ENCODE measurements at regions not wholly inside any gene's neighbourhood (a gene's known extent, or its start where the extent isn't known, plus 50 kb on each side); places are given as distances from the start of the nearest gene placed in this dataset.
A peak's percentile ranks its signal among the peaks of the same experiment; 100 is the strongest.
"Not testable (repeated sequence)": the region's sequence is repeated elsewhere in the genome, so short reads cannot be mapped to it uniquely, and the experiment has no call there.

- no peak overlapping the region for H3K4me3 ChIP-seq (ENCODE audit: control insufficient read depth, low read depth, low read length)
- TF ChIP-seq, protein P1, sequence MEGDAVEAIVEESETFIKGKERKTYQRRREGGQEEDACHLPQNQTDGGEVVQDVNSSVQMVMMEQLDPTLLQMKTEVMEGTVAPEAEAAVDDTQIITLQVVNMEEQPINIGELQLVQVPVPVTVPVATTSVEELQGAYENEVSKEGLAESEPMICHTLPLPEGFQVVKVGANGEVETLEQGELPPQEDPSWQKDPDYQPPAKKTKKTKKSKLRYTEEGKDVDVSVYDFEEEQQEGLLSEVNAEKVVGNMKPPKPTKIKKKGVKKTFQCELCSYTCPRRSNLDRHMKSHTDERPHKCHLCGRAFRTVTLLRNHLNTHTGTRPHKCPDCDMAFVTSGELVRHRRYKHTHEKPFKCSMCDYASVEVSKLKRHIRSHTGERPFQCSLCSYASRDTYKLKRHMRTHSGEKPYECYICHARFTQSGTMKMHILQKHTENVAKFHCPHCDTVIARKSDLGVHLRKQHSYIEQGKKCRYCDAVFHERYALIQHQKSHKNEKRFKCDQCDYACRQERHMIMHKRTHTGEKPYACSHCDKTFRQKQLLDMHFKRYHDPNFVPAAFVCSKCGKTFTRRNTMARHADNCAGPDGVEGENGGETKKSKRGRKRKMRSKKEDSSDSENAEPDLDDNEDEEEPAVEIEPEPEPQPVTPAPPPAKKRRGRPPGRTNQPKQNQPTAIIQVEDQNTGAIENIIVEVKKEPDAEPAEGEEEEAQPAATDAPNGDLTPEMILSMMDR (IDR thresholded peaks at IDR 0.05; ENCODE audit: control insufficient read depth, insufficient read depth, low read depth, low read length, missing control alignments), result no peak
- peak; percentile 59 for DNase-seq (ENCODE audit: low read depth)
Measured at GRCh38 chr10:44280226-44281014, 104.5 kb downstream of the CXCL12 start.

DNA sequence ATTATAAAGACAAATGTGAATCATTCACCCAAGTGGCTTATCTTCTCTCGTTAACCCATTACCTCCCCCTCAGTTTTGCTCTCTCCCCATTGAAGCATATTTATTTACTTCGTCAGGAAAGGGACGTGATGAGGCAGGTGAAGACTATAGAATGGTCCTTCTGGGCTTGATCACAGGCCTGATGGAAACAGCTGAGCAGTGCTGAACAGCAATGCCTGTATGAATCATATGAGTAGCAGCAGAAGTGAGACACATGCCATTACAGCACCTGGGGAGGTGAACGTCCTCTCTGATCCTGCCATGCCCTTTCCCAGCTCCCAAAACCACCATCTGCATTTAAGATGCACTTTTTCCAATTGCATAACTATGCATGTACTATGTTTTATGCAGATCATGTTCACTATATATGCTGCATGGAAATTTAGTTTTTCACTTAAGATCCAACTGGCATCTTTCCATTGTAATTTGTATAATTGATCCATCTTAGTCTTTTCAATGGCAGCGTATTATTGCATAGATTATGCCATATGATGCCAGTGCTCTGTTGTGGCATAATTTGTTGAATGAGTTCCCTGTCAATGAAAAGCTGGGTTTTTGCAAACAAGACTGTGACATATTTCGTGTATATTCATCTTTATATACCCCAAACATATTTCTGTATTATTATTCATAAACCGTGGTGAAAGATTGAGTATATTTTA is 105.3 kb downstream of the CXCL12 start:
- H3K4me3 ChIP-seq (ENCODE audit: control insufficient read depth, low read depth, low read length), result no peak overlapping the region
- DNase-seq (ENCODE audit: low read depth), result no peak
- TF ChIP-seq, protein P1 (IDR thresholded peaks at IDR 0.05; ENCODE audit: control insufficient read depth, insufficient read depth, low read depth, low read length, missing control alignments), result no peak

- TF ChIP-seq, protein P1 (IDR thresholded peaks at IDR 0.05; ENCODE audit: control insufficient read depth, insufficient read depth, low read depth, low read length, missing control alignments), result no peak
- H3K4me3 ChIP-seq (ENCODE audit: control insufficient read depth, low read depth, low read length), result no peak overlapping the region
- no peak for DNase-seq (ENCODE audit: low read depth)
Measured at GRCh38 chr10:44278837-44279324, 106.0 kb downstream of the CXCL12 start.

GRCh38 chr10:44268435-44268948 is 116.4 kb downstream of the CXCL12 start:
- DNase-seq (ENCODE audit: low read depth); H3K4me3 ChIP-seq (ENCODE audit: control insufficient read depth, low read depth, low read length): not testable (repeated sequence)

- H3K4me3 ChIP-seq (ENCODE audit: control insufficient read depth, low read depth, low read length), result no peak overlapping the region
- DNase-seq (ENCODE audit: low read depth), result no peak
- TF ChIP-seq, protein P1 (IDR thresholded peaks at IDR 0.05; ENCODE audit: control insufficient read depth, insufficient read depth, low read depth, low read length, missing control alignments), result no peak
Measured at GRCh38 chr10:44267007-44267406, 117.9 kb downstream of the CXCL12 start.

- no peak overlapping the region for H3K4me3 ChIP-seq (ENCODE audit: control insufficient read depth, low read depth, low read length)
- no peak for DNase-seq (ENCODE audit: low read depth)
- TF ChIP-seq, protein P1 (IDR thresholded peaks at IDR 0.05; ENCODE audit: control insufficient read depth, insufficient read depth, low read depth, low read length, missing control alignments), result no peak
Measured at GRCh38 chr10:44264244-44264643, 120.7 kb downstream of the CXCL12 start.

DNA sequence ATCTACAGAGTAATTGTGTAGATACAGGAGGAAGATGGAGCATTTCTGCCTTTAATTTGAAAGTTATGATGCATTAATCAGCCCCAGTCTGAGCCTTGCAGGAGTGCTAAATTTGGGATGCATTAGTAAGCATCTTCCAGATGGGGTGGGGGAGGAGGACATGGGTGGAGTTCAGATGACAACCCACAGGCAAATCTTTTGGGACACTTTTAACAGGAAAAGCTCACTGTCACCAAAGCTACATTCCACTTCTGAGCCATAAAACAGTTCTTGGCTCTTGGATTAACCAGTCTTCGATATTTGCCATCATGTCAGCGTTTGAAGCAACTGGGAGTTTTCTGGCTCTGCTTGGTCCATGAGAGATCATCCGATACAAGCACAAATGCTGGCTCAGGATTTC is 121.1 kb downstream of the CXCL12 start:
- TF ChIP-seq, protein P1 (IDR thresholded peaks at IDR 0.05; ENCODE audit: control insufficient read depth, insufficient read depth, low read depth, low read length, missing control alignments), result no peak

More for the DNA sequence above, 121.1 kb downstream of the CXCL12 start:
- no peak overlapping the region for H3K4me3 ChIP-seq (ENCODE audit: control insufficient read depth, low read depth, low read length)
- no peak for DNase-seq (ENCODE audit: low read depth)
